Upper lobe of right lung (tissue), 1 donor: ENCODE measurements at regions not wholly inside any gene's neighbourhood (a gene's known extent, or its start where the extent isn't known, plus 50 kb on each side); places are given as distances from the start of the nearest gene placed in this dataset.

Source experiments
- ATAC-seq: fragments of 200-7000 bp; cut with Tn5 transposase; one replicate; pipeline ENCODE4 v1.9.1; 2020; ENCODE audit warnings: mild to moderate bottlenecking, moderate library complexity
- DNase-seq: peaks from one replicate; pipeline ENCODE4 v3.0.0-alpha.2; 2020
- H3K27ac ChIP-seq: fragments of 200-600 bp; one replicate; pipeline ENCODE4 v1.8.0; 2022
- H3K27me3 ChIP-seq: fragments of 200-600 bp; one replicate; pipeline ENCODE4 v1.8.0; 2022; ENCODE audit warnings: mild to moderate bottlenecking
- H3K36me3 ChIP-seq: fragments of 200-600 bp; one replicate; pipeline ENCODE4 v1.8.0; 2022
- H3K4me1 ChIP-seq: fragments of 200-600 bp; one replicate; pipeline ENCODE4 v1.8.0; 2022
- H3K4me3 ChIP-seq: fragments of 200-600 bp; one replicate; pipeline ENCODE4 v1.8.0; 2022; ENCODE audit warnings: mild to moderate bottlenecking
- H3K9me3 ChIP-seq: fragments of 200-600 bp; one replicate; pipeline ENCODE4 v1.8.0; 2022
- CTCF ChIP-seq: fragments of 200-600 bp; IDR thresholded peaks from one replicate; pipeline ENCODE4 v1.8.0; 2022; ENCODE audit warnings: antibody characterized with exemption
- intact Hi-C: fragments of 100-400 bp; cut with DNase I; formaldehyde crosslinking; loops from one replicate; pipeline ENCODE4 v1.11.0; 2022
- donor health status: DM: no; HTN: yes; CAD: no; lungs with severe emphysema.

- Histone ChIP-seq H3K27me3 (no peaks in the 10 kb centered on the region), H3K36me3 (no peaks in the 10 kb centered on the region), H3K27ac (no peak overlapping the region), H3K4me1 (no peaks in the 10 kb centered on the region), H3K4me3 (no peak overlapping the region), H3K9me3 (no peaks in the 10 kb centered on the region)
- TF ChIP-seq CTCF: no peak
- intact Hi-C loops: no loop called here
- no peak for DNase-seq
- no peak for ATAC-seq
Observed at GRCh38 chr15:29379647-29380046, 110.0 kb upstream of the NSMCE3 start.

GRCh38 chr15:29377161-29377560 is 107.5 kb upstream of the NSMCE3 start:
- intact Hi-C loops: no loop called here
- DNase-seq (no peak), ATAC-seq (no peak)
- no peak for TF ChIP-seq CTCF
- H3K27ac ChIP-seq: no peak overlapping the region
- H3K36me3 ChIP-seq: no peaks in the 10 kb centered on the region
- no peaks in the 10 kb centered on the region for H3K4me1 ChIP-seq
- H3K4me3 ChIP-seq: no peak overlapping the region
- H3K27me3 ChIP-seq: no peaks in the 10 kb centered on the region
- H3K9me3 ChIP-seq: no peaks in the 10 kb centered on the region

GRCh38 chr15:29376590-29376989 is 107.0 kb upstream of the NSMCE3 start:
- H3K9me3 ChIP-seq: no peaks in the 10 kb centered on the region
- H3K27me3 ChIP-seq: no peaks in the 10 kb centered on the region
- DNase-seq: no peak
- ATAC-seq: no peak
- TF ChIP-seq CTCF: no peak
- no peak overlapping the region for H3K4me3 ChIP-seq
- H3K36me3 ChIP-seq: no peaks in the 10 kb centered on the region
- H3K27ac ChIP-seq: no peak overlapping the region
- intact Hi-C loops: no loop called here
- no peaks in the 10 kb centered on the region for H3K4me1 ChIP-seq

GRCh38 chr15:29369261-29369660 is 99.6 kb upstream of the NSMCE3 start:
- TF ChIP-seq CTCF: no peak
- Histone ChIP-seq H3K4me3 (no peak overlapping the region), H3K36me3 (no peaks in the 10 kb centered on the region), H3K9me3 (peaks cover 12% of the 10 kb centered on the region), H3K4me1 (no peaks in the 10 kb centered on the region), H3K27ac (no peak overlapping the region), H3K27me3 (no peaks in the 10 kb centered on the region)
- no peak for DNase-seq
- ATAC-seq: no peak
- intact Hi-C loops: no loop called here

DNA sequence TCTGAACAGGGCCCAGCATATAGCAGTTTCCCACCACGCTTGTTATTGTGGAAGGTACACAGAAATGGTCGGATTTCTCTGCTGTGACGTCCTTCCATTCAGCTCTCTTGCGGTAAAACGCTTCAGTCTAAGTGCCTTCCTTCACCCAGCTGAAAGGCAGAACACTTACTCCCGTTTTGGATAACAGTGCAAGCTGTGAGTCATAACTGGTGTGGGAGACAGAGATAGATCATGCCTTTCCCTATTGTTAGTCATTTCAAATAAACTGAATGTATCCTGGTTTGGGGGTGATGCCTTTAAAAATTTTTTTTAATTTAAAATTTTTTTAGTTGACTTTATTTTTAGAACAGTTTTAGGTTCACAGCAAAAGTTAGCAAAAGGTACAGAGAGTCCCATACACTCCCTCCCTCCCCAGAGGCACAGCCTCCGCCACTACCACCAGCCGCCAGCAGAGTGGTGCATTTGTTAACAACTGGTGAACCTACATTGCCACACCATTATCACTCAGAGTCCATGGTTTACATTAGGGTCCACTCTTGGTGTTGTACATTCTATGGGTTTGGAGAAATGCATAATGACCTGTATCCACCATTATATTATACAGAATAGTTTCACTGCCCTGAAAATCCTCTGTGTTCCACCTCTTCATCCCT is 94.9 kb upstream of the NSMCE3 start:
- no peak for TF ChIP-seq CTCF
- H3K4me3 ChIP-seq: no peak overlapping the region
- no peak overlapping the region for H3K27ac ChIP-seq
- intact Hi-C loops: no loop called here
- ATAC-seq (no peak), DNase-seq (no peak)
- no peaks in the 10 kb centered on the region for H3K27me3 ChIP-seq
- H3K36me3 ChIP-seq: no peaks in the 10 kb centered on the region
- peaks cover 12% of the 10 kb centered on the region for H3K9me3 ChIP-seq
- H3K4me1 ChIP-seq: no peaks in the 10 kb centered on the region

DNA sequence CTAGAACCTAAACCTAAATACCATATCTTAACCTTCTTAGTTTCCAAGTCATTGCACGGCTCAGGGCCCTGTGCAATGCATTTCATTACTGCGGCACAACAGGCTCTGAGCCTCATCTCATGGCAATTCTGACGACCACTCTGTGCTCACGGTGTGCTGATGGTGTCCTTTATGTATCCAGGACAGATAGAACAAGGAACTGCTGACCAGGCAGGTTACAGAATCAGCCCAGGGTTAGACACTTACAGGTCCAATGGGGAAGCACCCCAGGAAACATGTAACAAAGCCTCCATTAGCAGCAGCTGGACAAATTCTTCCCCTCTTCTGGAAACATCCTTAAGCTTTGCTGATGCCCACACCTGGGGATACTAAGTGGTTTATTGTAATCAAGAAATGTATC is 91.9 kb upstream of the NSMCE3 start:
- H3K4me3 ChIP-seq: no peak overlapping the region
- DNase-seq: no peak
- TF ChIP-seq CTCF: no peak
- H3K4me1 ChIP-seq: no peaks in the 10 kb centered on the region
- H3K9me3 ChIP-seq: no peaks in the 10 kb centered on the region
- H3K27me3 ChIP-seq: no peaks in the 10 kb centered on the region
- no peaks in the 10 kb centered on the region for H3K36me3 ChIP-seq
- intact Hi-C loops: no loop called here
- H3K27ac ChIP-seq: no peak overlapping the region
- ATAC-seq: no peak
